ENCODE measurements at regions not wholly inside any gene's neighbourhood (a gene's known extent, or its start where the extent isn't known, plus 50 kb on each side); places are given as distances from the start of the nearest gene placed in this dataset.
A peak's percentile ranks its signal among the peaks of the same experiment; 100 is the strongest.
"Not testable (repeated sequence)": the region's sequence is repeated elsewhere in the genome, so short reads cannot be mapped to it uniquely, and the experiment has no call there.

GRCh38 chr3:35146256-35147035 lies 492.9 kb upstream of the ARPP21 start:
- not testable (repeated sequence) for DNase-seq (ENCODE audit: low read depth)

GRCh38 chr3:35183927-35184675 lies 455.2 kb upstream of the ARPP21 start:
- DNase-seq (ENCODE audit: low read depth), result peak; percentile 56

- DNase-seq (ENCODE audit: low read depth), result peak; percentile 75
Observed at GRCh38 chr3:35184775-35185174, 454.6 kb upstream of the ARPP21 start.

GRCh38 chr3:35187908-35188307 lies 451.4 kb upstream of the ARPP21 start:
- no peak for DNase-seq (ENCODE audit: low read depth)

GRCh38 chr3:35194666-35195065 lies 444.7 kb upstream of the ARPP21 start:
- DNase-seq (ENCODE audit: low read depth), result no peak

- DNase-seq (ENCODE audit: low read depth), result no peak
Observed at GRCh38 chr3:35198857-35199256, 440.5 kb upstream of the ARPP21 start.

- DNase-seq (ENCODE audit: low read depth), result peak; percentile 68
Observed at GRCh38 chr3:35200056-35200455, 439.3 kb upstream of the ARPP21 start.

GRCh38 chr3:35201211-35201610 lies 438.1 kb upstream of the ARPP21 start:
- DNase-seq (ENCODE audit: low read depth), result no peak

- no peak for DNase-seq (ENCODE audit: low read depth)
Observed at GRCh38 chr3:35215525-35216500, 423.5 kb upstream of the ARPP21 start.

GRCh38 chr3:35216501-35217266 lies 422.6 kb upstream of the ARPP21 start:
- DNase-seq (ENCODE audit: low read depth), result no peak

- no peak for DNase-seq (ENCODE audit: low read depth)
Observed at GRCh38 chr3:35223632-35224394, 415.5 kb upstream of the ARPP21 start.

- DNase-seq (ENCODE audit: low read depth), result peak; percentile 9
Observed at GRCh38 chr3:35224565-35225295, 414.6 kb upstream of the ARPP21 start.

- DNase-seq (ENCODE audit: low read depth), result peak; percentile 23
Observed at GRCh38 chr3:35241236-35241635, 398.1 kb upstream of the ARPP21 start.

- DNase-seq (ENCODE audit: low read depth), result no peak
Observed at GRCh38 chr3:35254917-35255316, 384.4 kb upstream of the ARPP21 start.

- DNase-seq (ENCODE audit: low read depth), result no peak
Observed at GRCh38 chr3:35257641-35258040, 381.7 kb upstream of the ARPP21 start.

- DNase-seq (ENCODE audit: low read depth), result no peak
Observed at GRCh38 chr3:35262406-35262805, 376.9 kb upstream of the ARPP21 start.

GRCh38 chr3:35263477-35263876 lies 375.8 kb upstream of the ARPP21 start:
- no peak for DNase-seq (ENCODE audit: low read depth)

GRCh38 chr3:35266065-35266464 lies 373.3 kb upstream of the ARPP21 start:
- DNase-seq (ENCODE audit: low read depth), result not testable (repeated sequence)

GRCh38 chr3:35275768-35276167 lies 363.6 kb upstream of the ARPP21 start:
- DNase-seq (ENCODE audit: low read depth), result no peak

- DNase-seq (ENCODE audit: low read depth), result no peak
Observed at GRCh38 chr3:35276568-35276967, 362.8 kb upstream of the ARPP21 start.
